GM18520 (cell line): ENCODE measurements at regions not wholly inside any gene's neighbourhood (a gene's known extent, or its start where the extent isn't known, plus 50 kb on each side); places are given as distances from the start of the nearest gene placed in this dataset.
A peak's percentile ranks its signal among the peaks of the same experiment; 100 is the strongest.
"Not testable (repeated sequence)": the region's sequence is repeated elsewhere in the genome, so short reads cannot be mapped to it uniquely, and the experiment has no call there.

ENCODE experiments used
- ATAC-seq: cut with Tn5 transposase; IDR thresholded peaks from one replicate; pipeline ENCODE4 v1.9.1; 2021; ENCODE audit not compliant: unreplicated experiment

DNA sequence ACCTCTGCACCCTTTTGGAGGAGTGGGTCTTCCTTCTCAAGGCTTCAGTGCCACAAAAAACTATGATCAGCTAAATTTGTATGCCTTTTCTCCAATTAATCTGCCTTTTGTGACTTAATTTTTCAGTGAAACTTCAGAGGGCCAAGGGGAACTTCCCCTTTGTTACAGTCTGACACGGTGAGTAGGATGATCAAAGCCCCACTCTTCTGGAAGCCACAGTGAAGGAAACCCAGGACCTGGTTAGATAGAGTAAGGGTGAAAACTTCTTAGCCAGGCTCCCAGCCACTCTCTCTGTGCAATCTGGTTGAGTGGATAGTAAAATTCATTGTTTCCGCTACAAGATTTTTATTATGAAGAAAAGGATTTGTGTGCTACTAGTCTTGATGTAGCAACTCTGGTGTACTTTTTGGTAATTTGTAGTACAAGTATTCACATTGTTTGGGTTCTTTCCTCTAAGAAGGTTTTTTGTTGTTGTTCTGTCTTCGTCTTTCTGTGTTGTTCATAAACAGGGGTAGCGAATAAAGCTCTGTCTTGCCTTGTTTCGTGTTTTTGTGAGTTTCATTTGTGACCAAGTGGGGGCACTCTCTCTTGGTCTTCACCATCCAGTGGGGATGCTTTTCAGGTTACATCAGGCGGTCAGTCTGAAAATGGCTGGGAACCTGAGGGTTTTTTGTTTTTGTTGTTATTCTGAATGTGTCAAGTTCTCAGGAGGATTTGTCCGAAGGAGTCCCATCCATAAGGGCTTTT lies 268.5 kb upstream of the NPSR1 start:
- ATAC-seq = no peak

DNA sequence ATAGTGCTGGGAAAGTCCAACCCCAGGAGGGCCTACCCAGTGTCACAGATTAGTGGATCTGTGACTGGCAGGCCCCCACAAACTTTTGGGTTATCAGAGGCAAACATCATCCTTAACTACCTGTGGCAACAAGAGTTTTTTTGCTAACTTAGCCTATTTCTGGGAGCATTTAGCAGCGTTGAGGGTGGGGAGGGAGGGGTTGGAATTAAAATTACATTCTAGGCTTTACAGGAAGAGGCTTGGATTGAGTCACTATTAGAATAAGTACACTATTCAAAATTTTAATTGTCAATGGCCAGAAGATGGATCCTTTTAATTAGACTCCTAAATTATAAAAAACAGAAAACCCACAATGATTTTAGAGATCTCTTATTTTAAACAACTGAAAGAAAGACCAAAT lies 267.9 kb upstream of the NPSR1 start:
- ATAC-seq = no peak

- no peak for ATAC-seq
These were observed 265.0 kb upstream of the NPSR1 start for GRCh38 chr7:34392972-34393371.

GRCh38 chr7:34396437-34397064 lies 261.5 kb upstream of the NPSR1 start:
- ATAC-seq = no peak

- ATAC-seq = no peak
These were observed 256.2 kb upstream of the NPSR1 start for GRCh38 chr7:34401776-34402175.

GRCh38 chr7:34406848-34407530 lies 251.0 kb upstream of the NPSR1 start:
- no peak for ATAC-seq

DNA sequence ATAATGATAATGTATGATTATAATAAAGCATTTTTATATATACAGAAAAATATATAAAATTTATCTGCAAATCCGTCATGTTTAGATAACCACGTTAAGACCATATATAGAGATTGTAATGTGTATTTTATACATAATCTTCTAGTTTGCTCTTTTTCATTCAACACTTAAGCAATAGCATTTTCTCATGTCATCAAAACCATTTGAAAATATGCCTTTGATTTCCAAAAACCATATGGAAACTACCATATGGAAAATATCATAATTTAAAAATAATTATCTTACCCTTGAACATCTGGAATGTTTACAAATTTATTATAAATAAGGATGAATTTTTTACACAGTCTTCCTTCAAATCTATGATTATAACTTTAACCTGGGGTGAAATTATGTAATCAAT lies 250.4 kb upstream of the NPSR1 start:
- no peak for ATAC-seq

GRCh38 chr7:34417781-34418180 lies 240.2 kb upstream of the NPSR1 start:
- no peak for ATAC-seq

GRCh38 chr7:34421526-34421925 lies 236.5 kb upstream of the NPSR1 start:
- no peak for ATAC-seq

- no peak for ATAC-seq
These were observed 232.8 kb upstream of the NPSR1 start for GRCh38 chr7:34425194-34425593.

GRCh38 chr7:34425631-34426384 lies 232.2 kb upstream of the NPSR1 start:
- ATAC-seq = no peak

DNA sequence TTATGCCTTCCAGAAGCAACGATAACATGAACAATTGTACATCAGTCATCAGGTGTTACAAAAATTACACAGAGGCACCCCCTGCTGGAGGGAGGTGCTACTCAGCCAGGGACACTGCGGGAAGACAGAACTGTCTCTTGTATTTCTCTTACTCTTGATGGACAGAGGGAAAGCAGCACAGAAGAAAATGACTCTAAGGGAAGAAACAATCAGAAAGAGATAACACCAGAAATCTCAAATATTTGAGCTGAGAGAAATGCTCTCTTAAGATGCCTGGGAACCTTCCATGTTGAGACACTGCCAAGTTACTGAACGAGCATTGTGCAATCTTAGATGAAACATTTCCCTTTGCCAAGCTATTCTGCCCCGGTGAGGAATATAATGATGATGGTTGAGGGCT lies 227.6 kb upstream of the NPSR1 start:
- ATAC-seq = no peak

GRCh38 chr7:34438436-34438835 lies 219.6 kb upstream of the NPSR1 start:
- ATAC-seq = peak; percentile 61

DNA sequence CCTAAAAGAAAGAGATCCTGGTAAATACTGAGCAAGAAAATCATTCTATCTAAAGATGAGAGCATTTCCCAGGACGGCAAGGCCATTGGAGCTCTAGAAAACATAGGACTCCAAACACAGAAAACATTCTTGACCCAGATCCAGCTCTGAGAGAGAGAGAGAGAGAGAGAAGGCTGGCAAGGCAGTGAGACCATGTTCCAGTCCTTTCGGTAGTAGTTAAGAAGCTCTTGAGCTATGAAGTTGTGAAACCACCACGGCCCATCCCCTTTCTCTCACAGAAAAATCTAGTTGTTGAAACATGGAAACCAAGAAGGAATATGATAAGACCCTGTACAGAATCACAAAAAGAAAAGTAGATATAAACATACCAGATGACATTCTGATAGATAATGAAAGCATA lies 212.4 kb upstream of the NPSR1 start:
- no peak for ATAC-seq

DNA sequence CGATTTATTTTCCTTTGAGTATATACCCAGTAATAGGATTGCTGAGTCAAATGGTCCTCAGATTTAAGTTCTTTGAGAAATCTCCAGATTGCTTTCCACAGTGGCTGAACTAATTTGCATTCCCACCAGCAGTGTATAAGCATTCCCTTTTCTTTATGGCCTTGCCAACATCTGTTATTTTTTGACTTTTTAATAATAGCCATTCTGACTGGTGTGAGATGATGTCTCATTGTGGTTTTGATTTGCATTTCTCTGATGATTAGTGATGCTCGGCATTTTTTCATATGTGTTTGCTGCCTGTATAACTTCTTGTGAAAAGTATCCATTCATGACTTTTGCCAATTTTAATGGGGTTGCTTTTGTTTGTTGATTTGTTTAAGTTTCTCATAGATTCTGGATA lies 209.5 kb upstream of the NPSR1 start:
- not testable (repeated sequence) for ATAC-seq

- ATAC-seq = no peak
These were observed 208.3 kb upstream of the NPSR1 start for GRCh38 chr7:34449765-34450164.

DNA sequence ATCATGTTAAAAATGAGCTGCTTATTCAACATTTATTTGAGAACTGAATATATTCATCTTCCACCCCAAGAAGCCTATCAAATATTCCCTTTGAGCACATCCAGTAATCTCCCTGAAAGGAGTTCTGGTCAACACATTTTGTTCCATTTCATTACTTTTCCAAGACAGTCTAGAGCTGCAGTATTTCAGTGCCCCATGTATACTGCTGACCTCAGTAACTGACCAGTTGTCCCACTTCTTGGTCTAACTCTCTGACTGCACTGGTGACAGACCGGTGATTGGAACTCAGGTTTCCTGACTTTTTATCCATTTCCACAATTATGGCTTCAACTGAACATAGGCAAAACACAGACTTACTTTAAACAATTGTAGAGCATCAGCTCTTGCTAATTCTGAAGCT lies 206.8 kb upstream of the NPSR1 start:
- no peak for ATAC-seq

GRCh38 chr7:34451923-34452322 lies 206.1 kb upstream of the NPSR1 start:
- no peak for ATAC-seq

- ATAC-seq = no peak
These were observed 205.7 kb upstream of the NPSR1 start for GRCh38 chr7:34452363-34452762.

DNA sequence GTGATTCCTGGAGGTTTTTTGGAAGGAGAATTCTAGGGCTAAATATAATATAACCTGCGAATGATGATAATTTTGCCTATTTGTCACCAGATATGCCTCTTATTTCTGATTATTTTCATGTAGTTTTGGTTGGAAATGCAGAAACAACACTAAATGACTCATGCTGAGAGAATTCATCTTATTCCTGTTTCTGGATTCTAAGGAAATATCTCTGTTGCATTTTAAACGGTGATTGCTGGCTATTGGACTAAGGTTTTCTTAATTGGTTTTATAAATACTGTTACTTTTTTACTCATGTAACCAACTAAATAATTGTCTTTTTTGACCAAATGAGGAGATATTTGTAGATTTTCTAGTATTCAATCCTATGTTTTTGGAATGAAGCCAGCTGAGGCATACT lies 204.9 kb upstream of the NPSR1 start:
- no peak for ATAC-seq

DNA sequence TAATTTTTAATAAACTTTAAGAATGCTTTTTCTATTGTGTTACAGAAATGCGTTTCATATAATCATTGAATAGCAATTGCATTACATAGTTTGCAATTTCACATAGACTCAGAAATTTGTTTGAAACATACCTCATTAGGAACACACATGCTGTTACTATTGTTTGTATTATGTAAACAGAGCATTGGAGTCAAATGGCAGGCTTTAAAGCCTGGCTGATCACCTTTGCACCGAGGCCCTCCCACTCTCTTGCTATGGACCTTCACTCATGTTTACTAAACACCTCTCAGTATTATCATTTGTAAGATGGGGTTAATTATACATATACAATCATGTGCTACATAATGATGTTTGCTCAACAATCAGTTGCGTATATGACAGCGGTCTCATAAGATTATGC lies 203.6 kb upstream of the NPSR1 start:
- ATAC-seq = no peak

DNA sequence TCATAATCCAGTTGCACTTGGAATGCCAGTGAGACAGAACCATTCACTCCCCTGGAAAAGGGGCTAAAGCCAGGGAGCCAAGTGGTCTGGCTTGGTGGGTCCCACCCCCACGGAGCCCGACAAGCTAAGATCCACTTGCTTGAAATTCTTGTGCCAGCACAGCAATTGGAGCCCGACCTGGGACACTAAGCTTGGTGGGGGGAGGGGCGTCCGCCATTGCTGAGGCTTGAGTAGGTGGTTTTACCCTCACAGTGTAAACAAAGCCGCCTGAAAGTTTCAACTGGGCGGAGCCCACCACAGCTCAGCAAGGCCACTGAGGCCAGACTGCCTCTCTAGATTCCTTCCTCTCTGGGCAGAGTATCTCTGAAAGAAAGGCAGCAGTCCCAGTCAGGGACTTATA lies 200.7 kb upstream of the NPSR1 start:
- ATAC-seq = no peak
